SK-N-MC (cell line): ENCODE measurements at regions not wholly inside any gene's neighbourhood (a gene's known extent, or its start where the extent isn't known, plus 50 kb on each side); places are given as distances from the start of the nearest gene placed in this dataset.

Experiments used
- DNase-seq: peaks from one replicate; pipeline ENCODE4 v3.0.0-alpha.2; 2011; ENCODE audit warnings: low read depth, low spot score
- H3K27ac ChIP-seq: fragments of 200-600 bp; sonication (generic); 2 replicates; pipeline ENCODE4 v1.5.1; 2016; ENCODE audit warnings: mixed run types
- H3K36me3 ChIP-seq: fragments of 200-600 bp; sonication (generic); 2 replicates; pipeline ENCODE4 v1.6.1; 2017; ENCODE audit warnings: antibody characterized with exemption, low read length, mixed read lengths; ENCODE audit not compliant: insufficient read depth
- H3K4me3 ChIP-seq: fragments of 200-600 bp; sonication (generic); 2 replicates; pipeline ENCODE4 v1.5.1; 2016
- H3K9ac ChIP-seq: fragments of 200-600 bp; sonication (generic); 2 replicates; pipeline ENCODE4 v1.8.0; 2017; ENCODE audit warnings: mixed run types, mixed read lengths; ENCODE audit not compliant: insufficient read length
- H3K9me3 ChIP-seq: fragments of 200-600 bp; sonication (generic); 2 replicates; pipeline ENCODE4 v1.6.1; 2017; ENCODE audit warnings: low read depth, mild to moderate bottlenecking, antibody characterized with exemption, low read length, moderate library complexity, mixed read lengths
- EZH2 ChIP-seq: fragments of 200-600 bp; sonication (generic); IDR thresholded peaks from one replicate; pipeline ENCODE4 v1.6.1; 2017; ENCODE audit warnings: antibody characterized with exemption
- FOXP2 ChIP-seq: optimal IDR thresholded peaks from 2 replicates; pipeline ENCODE3; 2011; ENCODE audit warnings: mild to moderate bottlenecking, moderate library complexity; ENCODE audit not compliant: insufficient read depth; ENCODE audit errors: extremely low read length, control extremely low read depth
- POLR2AphosphoS5 ChIP-seq: IDR thresholded peaks from 2 replicates; pipeline ENCODE4 v1.6.1; 2012; ENCODE audit warnings: mild to moderate bottlenecking, low read depth, low read length, borderline replicate concordance

DNA sequence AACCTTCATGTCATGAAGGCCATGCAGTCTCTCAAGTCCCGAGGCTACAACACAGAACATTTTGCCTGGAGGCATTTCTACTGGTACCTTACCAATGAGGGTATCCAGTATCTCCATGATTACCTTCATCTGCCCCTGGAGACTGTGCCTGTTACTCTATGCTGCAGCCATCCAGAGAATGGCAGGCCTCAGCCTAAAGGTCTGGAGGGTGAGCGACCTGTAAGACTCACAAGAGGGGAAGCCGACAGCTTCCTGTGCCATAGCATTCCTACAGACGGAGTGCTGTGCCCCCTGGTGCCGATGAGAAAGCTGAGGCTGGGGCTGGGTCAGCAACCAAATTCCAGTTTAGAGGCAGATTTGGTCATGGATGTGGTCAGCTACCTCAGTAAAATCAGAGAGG, 51.3 kb upstream of the CADPS start:
- H3K9me3 ChIP-seq = no peaks in the 10 kb centered on the region
- H3K9ac ChIP-seq = no peak overlapping the region
- TF ChIP-seq FOXP2 (no peak), EZH2 (no peak), POLR2AphosphoS5 (no peak)
- DNase-seq = no peak
- no peak overlapping the region for H3K4me3 ChIP-seq
- H3K36me3 ChIP-seq = no peaks in the 10 kb centered on the region
- no peak overlapping the region for H3K27ac ChIP-seq

DNA sequence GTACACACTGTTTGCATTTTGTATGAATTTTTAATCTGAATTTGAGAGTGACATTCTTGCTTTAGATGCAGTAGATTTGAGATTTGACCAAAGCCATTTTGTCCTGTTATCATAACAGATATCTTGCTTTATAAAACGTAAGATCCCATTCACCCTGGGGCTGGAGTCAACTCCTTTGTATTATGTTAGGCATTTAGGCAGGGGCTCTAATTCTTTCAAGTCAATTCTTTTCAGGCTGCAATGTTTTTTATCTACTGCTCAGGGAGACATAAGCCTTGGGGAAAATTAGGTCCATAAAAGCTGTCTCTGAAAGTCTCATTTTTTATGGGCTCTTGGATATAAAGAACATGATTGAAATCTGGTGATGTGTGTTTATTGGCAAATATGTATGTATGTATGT, 53.0 kb upstream of the CADPS start:
- no peak for TF ChIP-seq FOXP2
- no peak for TF ChIP-seq POLR2AphosphoS5
- no peak for TF ChIP-seq EZH2
- Histone ChIP-seq H3K9ac (no peak overlapping the region), H3K27ac (no peak overlapping the region), H3K9me3 (no peaks in the 10 kb centered on the region), H3K4me3 (no peak overlapping the region), H3K36me3 (no peaks in the 10 kb centered on the region)
- no peak for DNase-seq

DNA sequence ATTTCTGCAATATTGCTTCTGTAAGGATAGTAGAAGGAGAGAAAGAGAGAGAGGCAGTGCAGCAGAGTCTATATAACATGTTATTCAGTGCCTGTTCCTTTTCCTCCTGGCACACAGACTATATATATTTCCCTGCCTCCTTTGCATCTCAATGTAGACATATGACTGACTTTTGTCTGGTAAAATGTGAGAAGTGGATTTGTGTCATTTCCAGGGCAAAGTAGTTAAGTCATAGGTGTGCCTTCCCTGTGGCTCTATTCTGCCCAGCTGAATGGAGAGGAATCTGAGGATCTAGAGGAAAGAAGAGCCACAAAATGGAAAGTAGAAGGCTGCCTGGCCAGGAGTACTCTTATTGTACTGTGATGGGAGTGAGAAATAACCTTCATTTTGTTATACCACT, 54.6 kb upstream of the CADPS start:
- no peak for DNase-seq

DNA sequence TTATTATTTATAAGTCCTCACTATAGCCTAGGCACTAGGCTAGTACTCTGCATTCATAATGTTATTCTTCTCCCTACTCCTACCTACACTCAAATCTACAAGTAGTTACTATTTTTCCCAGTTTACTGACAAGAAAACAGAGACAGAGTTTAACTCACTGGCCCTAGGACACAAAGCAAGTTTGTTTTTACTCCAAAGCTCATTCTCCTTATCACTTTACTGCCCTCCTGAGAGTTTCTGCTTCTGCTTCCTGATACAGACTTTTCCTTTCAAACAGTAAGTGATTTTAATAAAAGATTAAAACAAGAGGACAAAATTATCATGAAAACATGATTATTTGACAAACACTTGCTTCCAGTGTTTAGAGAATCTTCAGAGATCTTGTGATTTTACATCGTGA, 60.6 kb upstream of the CADPS start:
- no peak overlapping the region for H3K9ac ChIP-seq
- TF ChIP-seq EZH2 = no peak
- no peak for TF ChIP-seq POLR2AphosphoS5
- H3K9me3 ChIP-seq = no peaks in the 10 kb centered on the region
- no peaks in the 10 kb centered on the region for H3K36me3 ChIP-seq
- no peak overlapping the region for H3K27ac ChIP-seq
- no peak for DNase-seq
- no peak overlapping the region for H3K4me3 ChIP-seq

More for the DNA sequence above, 54.6 kb upstream of the CADPS start:
- H3K36me3 ChIP-seq = no peaks in the 10 kb centered on the region
- TF ChIP-seq POLR2AphosphoS5 (no peak), EZH2 (no peak), FOXP2 (no peak)
- H3K4me3 ChIP-seq = no peak overlapping the region
- H3K27ac ChIP-seq = no peak overlapping the region
- no peaks in the 10 kb centered on the region for H3K9me3 ChIP-seq
- H3K9ac ChIP-seq = no peak overlapping the region

DNA sequence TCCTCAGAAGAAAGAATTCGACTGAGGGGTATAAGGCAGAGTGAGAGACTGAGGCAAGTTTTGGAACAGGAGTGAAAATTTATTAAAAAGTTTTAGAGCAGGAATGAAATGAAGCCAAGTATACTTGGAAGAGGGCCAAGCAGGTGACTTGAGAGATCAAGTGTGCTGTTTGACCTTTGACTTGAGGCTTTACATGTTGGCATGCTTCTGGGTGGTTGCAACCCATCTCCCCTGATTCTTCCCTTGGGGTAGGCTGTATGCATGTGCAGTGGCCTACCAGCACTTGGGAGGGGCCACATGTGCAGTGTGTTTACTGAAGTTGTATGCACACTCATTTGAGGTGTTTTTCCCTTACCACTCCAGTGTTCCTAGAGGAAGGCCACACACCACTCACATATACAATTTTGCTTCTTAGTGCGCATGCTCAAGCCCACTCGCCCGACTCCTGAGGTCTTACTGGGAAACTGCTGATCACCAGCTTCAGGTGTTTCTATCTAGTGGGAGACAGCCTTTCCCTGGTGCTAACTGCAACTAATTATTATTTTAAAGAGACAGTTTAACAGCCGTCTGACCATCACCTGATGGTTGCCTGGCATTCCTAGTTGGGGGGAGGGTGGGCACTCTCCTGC, 61.5 kb upstream of the CADPS start:
- H3K9me3 ChIP-seq = no peaks in the 10 kb centered on the region
- no peaks in the 10 kb centered on the region for H3K36me3 ChIP-seq
- DNase-seq = no peak
- TF ChIP-seq EZH2 (no peak), POLR2AphosphoS5 (no peak), FOXP2 (no peak)
- no peak overlapping the region for H3K4me3 ChIP-seq
- H3K9ac ChIP-seq = no peak overlapping the region
- no peak overlapping the region for H3K27ac ChIP-seq

DNA sequence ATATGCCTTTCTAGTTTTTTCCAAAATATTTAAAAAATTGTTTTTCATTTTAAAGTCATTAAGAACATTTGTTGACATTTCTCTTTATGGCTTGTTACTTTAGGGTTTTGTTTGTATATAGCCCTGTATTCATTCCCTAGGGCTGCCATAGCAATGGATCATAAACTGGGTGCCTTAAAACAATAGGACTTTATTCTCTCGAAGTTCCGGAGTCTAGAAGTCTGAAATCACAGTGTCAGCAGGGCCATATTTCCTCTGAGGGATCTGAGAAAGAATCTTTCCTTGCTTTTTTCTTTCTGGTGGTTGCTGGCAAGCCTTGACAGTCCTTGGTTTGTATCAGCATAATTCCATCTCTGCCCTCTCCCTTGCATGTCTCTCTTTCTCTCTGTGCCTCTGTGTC, 63.4 kb upstream of the CADPS start:
- Histone ChIP-seq H3K9ac (no peak overlapping the region), H3K4me3 (no peak overlapping the region), H3K9me3 (no peaks in the 10 kb centered on the region), H3K27ac (no peak overlapping the region), H3K36me3 (no peaks in the 10 kb centered on the region)
- TF ChIP-seq FOXP2 = no peak
- no peak for TF ChIP-seq POLR2AphosphoS5
- no peak for TF ChIP-seq EZH2
- no peak for DNase-seq

DNA sequence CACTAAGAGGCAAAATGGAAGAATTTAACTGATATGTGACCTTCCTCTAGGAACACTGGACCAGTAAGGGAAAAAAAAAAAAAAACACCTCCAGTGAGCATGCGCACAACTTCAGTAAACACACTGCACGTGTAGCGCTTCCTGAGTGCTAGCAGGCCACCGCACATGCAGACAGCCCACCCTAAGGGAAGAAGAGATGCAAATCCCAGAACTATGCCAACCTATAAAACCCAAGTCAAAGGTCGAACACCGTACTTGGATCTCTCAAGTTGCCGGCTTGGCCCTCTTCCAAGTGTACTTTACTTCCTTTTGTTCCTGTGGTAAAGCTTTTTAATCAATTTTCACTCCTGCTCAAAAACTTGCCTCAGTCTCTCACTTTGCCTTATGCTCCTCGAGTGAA, 64.5 kb upstream of the CADPS start:
- TF ChIP-seq FOXP2 (no peak), POLR2AphosphoS5 (no peak), EZH2 (no peak)
- H3K36me3 ChIP-seq = no peaks in the 10 kb centered on the region
- DNase-seq = no peak
- no peak overlapping the region for H3K4me3 ChIP-seq
- no peak overlapping the region for H3K9ac ChIP-seq
- H3K27ac ChIP-seq = no peak overlapping the region
- no peaks in the 10 kb centered on the region for H3K9me3 ChIP-seq

DNA sequence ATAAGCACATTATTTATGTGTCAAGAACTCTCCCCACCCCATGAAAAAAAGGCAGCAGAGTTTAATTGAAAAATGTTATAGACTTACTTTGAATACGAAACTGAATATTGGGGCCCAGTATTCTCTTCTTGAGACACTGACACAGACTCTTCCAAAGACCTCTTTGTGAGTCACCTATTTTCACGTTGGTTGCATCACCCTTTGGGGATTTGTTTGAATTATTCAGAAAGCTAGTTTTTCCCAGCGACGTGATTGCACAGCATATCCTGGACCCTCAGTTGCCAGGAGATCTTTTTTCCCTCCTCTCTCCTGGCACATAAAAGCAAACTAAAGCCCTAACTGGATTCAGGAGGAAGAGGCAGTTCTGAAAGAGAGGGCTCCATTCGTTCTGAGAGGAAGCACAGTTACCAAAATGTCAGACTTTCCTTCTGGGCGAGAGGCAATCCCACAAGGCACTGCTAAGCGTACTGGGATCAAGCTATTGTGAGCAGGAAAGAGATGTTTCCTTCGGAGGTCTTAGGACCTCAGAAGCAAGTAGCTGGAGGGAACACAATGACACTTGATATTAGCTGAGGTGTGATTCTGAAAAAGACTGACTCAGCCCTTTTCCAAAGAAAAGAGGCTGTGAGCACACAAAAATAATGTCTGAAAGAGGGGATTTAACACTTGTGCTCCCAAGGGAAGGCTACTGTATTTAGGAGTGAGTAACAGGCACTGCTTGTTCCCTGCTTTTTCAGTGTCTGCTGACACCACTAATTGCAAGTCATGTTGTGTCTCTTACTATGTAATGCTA, 65.8 kb upstream of the CADPS start:
- no peak for DNase-seq
- TF ChIP-seq POLR2AphosphoS5 (no peak), EZH2 (no peak), FOXP2 (no peak)
- no peaks in the 10 kb centered on the region for H3K9me3 ChIP-seq
- H3K36me3 ChIP-seq = no peaks in the 10 kb centered on the region
- H3K4me3 ChIP-seq = no peak overlapping the region
- no peak overlapping the region for H3K27ac ChIP-seq
- no peak overlapping the region for H3K9ac ChIP-seq

DNA sequence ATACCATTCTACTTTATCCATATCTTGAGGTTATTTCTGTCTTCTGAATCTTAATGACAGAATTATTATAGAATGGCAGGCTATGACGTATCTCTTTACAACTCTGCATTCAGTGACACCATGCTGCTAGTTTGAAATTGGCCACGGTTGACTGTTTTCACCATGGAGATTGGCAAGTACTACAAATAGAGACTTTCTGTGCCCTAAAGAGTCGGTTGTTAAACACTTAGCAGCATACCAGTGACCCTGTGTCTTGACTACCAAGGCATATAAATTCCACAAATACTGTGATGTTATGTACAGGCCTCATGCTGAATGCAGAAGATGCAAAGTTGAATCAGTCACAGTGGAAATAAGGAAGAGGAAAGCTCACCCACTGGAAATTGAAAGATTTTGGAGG, 67.0 kb upstream of the CADPS start:
- Histone ChIP-seq H3K4me3 (no peak overlapping the region), H3K9me3 (no peaks in the 10 kb centered on the region), H3K27ac (no peak overlapping the region), H3K9ac (no peak overlapping the region), H3K36me3 (no peaks in the 10 kb centered on the region)
- TF ChIP-seq POLR2AphosphoS5 (no peak), FOXP2 (no peak), EZH2 (no peak)
- no peak for DNase-seq
